Left lobe of liver (tissue), 2 donors: ENCODE measurements at regions not wholly inside any gene's neighbourhood (a gene's known extent, or its start where the extent isn't known, plus 50 kb on each side); places are given as distances from the start of the nearest gene placed in this dataset.

Source experiments
- ATAC-seq: fragments of 200-7000 bp; cut with Tn5 transposase; one replicate; pipeline ENCODE4 v1.9.1; 2020; ENCODE audit warnings: mild to moderate bottlenecking, moderate library complexity
- DNase-seq: peaks from one replicate; pipeline ENCODE4 v3.0.0-alpha.2; 2020; ENCODE audit warnings: low spot score
- donor health status: DM: no; HTN: no; CAD: no; lungs with moderate emphysema.
- donor health status: DM: no; HTN: yes; CAD: no.

- DNase-seq (no peak), ATAC-seq (no peak)
Observed at GRCh38 chr6:105821027-105821426, 265.1 kb upstream of the PRDM1 start.

GRCh38 chr6:105819745-105820144 lies 266.4 kb upstream of the PRDM1 start:
- no peak for DNase-seq
- no peak for ATAC-seq

- ATAC-seq (no peak), DNase-seq (no peak)
Observed at GRCh38 chr6:105818505-105818904, 267.6 kb upstream of the PRDM1 start.

GRCh38 chr6:105817961-105818360 lies 268.2 kb upstream of the PRDM1 start:
- DNase-seq = no peak
- ATAC-seq = no peak

- ATAC-seq = no peak
- DNase-seq = no peak
Observed at GRCh38 chr6:105817370-105817769, 268.8 kb upstream of the PRDM1 start.

- ATAC-seq = no peak
- no peak for DNase-seq
Observed at GRCh38 chr6:105816847-105817246, 269.3 kb upstream of the PRDM1 start.

GRCh38 chr6:105815661-105816555 lies 270.2 kb upstream of the PRDM1 start:
- ATAC-seq = no peak
- no peak for DNase-seq

GRCh38 chr6:105814745-105815536 lies 271.2 kb upstream of the PRDM1 start:
- ATAC-seq = no peak
- DNase-seq = no peak

GRCh38 chr6:105810922-105811482 lies 275.1 kb upstream of the PRDM1 start:
- ATAC-seq (no peak), DNase-seq (no peak)

- ATAC-seq (no peak), DNase-seq (no peak)
Observed at GRCh38 chr6:105810105-105810921, 275.8 kb upstream of the PRDM1 start.

- ATAC-seq (no peak), DNase-seq (no peak)
Observed at GRCh38 chr6:105808571-105808970, 277.6 kb upstream of the PRDM1 start.

GRCh38 chr6:105807905-105808304 lies 278.2 kb upstream of the PRDM1 start:
- DNase-seq (no peak), ATAC-seq (no peak)

- peak; percentile 86 for ATAC-seq
Observed at GRCh38 chr6:105806486-105806920, 279.6 kb upstream of the PRDM1 start.

GRCh38 chr6:105805501-105806023 lies 280.6 kb upstream of the PRDM1 start:
- DNase-seq (no peak), ATAC-seq (no peak)

More at GRCh38 chr6:105806486-105806920, 279.6 kb upstream of the PRDM1 start:
- peak; percentile 77 for DNase-seq

GRCh38 chr6:105804424-105804823 lies 281.7 kb upstream of the PRDM1 start:
- ATAC-seq (no peak), DNase-seq (no peak)

- no peak for DNase-seq
- no peak for ATAC-seq
Observed at GRCh38 chr6:105804000-105804399, 282.1 kb upstream of the PRDM1 start.

- ATAC-seq (no peak), DNase-seq (no peak)
Observed at GRCh38 chr6:105803442-105803841, 282.7 kb upstream of the PRDM1 start.

- ATAC-seq = no peak
- DNase-seq = no peak
Observed at GRCh38 chr6:105802703-105803102, 283.4 kb upstream of the PRDM1 start.

GRCh38 chr6:105800871-105801270 lies 285.3 kb upstream of the PRDM1 start:
- DNase-seq (no peak), ATAC-seq (no peak)

GRCh38 chr6:105800398-105800797 lies 285.7 kb upstream of the PRDM1 start:
- no peak for ATAC-seq
- DNase-seq = no peak
